GM12891 (cell line): ENCODE measurements at regions not wholly inside any gene's neighbourhood (a gene's known extent, or its start where the extent isn't known, plus 50 kb on each side); places are given as distances from the start of the nearest gene placed in this dataset.

Experiments
- DNase-seq: peaks from one replicate; pipeline ENCODE4 v3.0.0; 2011; ENCODE audit warnings: low spot score; ENCODE audit not compliant: insufficient read length
- FAIRE-seq: peaks from 2 replicates; lab custom pipeline; 2011; peaks lifted over from hg19 to GRCh38; lab: Jason Lieb, UNC
- PAX5 ChIP-seq: IDR thresholded peaks from 2 replicates; pipeline ENCODE4 v1.6.1; 2011; ENCODE audit warnings: low read length, moderate library complexity, mild to moderate bottlenecking; ENCODE audit not compliant: insufficient read depth, severe bottlenecking
- POLR2A ChIP-seq: IDR thresholded peaks from 2 replicates; pipeline ENCODE4 v1.6.1; 2011; ENCODE audit warnings: low read depth, low read length, control low read depth
- POLR2AphosphoS5 ChIP-seq: IDR thresholded peaks from 2 replicates; pipeline ENCODE4 v1.6.1; 2011; ENCODE audit warnings: low read depth, low read length, control low read depth
- POU2F2 ChIP-seq: IDR thresholded peaks from 2 replicates; pipeline ENCODE4 v1.6.1; 2011; ENCODE audit warnings: low read depth, mild to moderate bottlenecking, control low read depth, low read length, moderate library complexity
- SPI1 ChIP-seq: IDR thresholded peaks from 2 replicates; pipeline ENCODE4 v1.6.1; 2011; ENCODE audit warnings: low read depth, low read length, control low read depth
- TAF1 ChIP-seq: IDR thresholded peaks from 2 replicates; pipeline ENCODE4 v1.6.1; 2011; ENCODE audit warnings: low read depth, low read length, control low read depth

DNA sequence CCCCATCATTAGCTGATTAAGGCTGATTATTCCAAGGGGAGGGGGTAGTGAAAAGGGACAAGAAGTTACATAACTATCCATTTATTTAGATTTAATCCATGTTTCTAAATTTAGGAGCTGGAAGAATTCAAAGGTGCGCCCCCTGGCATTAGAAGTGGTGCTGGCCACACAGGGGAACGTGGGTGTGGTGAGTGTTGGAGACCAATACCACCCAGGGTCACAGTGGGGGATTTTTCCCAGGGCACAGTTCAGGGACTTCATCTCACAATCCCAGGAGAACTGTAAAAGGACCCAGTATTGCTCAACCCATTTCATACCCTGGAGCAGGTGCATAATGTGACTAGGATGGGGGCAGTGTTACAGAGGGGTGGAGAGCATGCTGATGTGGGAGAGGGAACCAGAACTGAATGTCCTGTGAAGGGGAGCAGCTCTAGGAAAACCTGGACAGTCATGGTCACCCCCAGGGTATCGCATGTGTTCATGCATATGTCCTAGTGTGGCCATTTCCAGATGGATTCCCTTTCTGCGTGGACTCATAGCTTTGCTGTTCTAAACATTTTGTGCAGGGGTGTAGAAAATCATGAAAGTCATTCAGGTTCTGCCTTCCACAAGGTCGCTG is 110.3 kb downstream of the LSM3 start:
- no peak for DNase-seq
- TF ChIP-seq SPI1 (no peak), POLR2AphosphoS5 (no peak), POU2F2 (no peak), TAF1 (no peak), POLR2A (no peak), PAX5 (no peak)
- FAIRE-seq: no peak

DNA sequence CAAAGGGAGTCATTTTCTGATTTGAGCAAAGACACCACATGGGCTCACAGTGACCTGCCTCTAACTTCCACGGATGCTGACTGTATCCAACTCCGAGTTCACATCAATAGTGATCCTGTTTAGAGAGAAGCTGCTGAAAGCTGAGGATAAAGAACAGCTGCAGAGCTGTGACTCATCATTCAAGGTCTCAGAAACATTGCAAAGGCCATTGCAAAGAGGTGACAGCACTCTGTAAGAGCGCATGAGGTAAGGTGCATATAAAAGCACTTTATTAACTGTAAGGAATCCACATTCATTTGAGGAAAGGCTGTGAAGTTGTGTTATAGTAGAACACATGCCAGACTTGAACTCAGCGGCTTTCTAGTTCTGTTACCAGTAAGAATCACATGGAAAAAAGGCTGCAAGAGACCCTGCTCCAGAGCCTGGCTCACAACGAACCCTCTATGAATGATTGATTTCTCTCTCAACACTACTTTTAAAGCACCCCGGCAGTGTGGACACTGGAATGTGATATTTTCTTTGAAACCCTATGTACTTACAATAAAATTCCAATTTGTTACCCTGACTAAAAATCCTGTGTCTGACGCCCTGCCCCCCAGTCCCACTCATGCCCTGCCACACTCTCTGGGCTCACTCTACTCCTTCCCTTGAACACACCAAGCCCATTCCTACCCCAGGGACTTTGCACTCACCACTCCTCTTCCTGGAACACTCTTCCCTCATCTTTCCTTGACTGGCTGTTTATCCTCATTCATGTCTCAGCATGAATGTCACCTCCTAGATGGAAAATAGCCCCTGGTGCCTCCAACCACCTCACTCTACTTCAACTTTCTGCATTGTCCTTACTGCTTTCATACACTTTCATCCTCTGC is 111.2 kb downstream of the LSM3 start:
- DNase-seq (no peak), FAIRE-seq (no peak)
- no peak for TF ChIP-seq POLR2A

DNA sequence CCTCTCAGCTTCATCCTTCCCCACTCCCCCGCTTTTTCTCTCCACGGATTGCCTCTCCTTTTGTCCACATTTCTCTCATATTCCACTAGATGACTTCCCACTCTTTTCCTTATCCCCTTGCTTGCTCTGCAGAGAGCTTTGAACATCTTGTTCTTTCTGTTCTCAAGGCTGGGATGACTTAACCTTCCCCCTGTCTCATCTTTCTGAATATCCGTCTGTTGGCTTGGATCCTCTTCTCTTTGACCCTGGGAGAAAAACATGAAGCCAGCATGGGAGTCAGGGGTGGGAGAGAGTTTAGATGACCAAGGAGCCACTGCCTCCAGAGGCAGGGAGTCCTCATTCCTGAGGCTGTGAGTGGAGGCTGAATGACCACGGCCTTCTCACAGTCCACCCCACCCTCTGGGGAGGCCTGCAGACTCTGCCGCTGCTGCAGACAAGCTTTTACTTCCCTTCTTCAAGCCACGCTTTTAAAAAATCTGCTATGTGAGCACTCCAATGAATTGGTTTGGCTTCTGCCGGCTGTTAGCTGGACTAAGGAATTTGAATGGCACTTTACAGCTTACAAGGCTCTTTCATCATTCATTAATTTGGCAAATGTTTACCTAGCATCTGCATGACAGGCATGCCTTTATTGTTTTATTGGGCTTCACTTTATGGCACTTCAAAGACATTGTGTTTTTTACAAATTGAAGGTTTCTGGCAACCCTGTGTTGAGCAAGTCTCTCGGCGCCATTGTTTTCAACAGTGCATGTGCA is 111.6 kb upstream of the SLC6A6 start:
- TF ChIP-seq SPI1 (no peak), POU2F2 (no peak), POLR2A (no peak), PAX5 (no peak), POLR2AphosphoS5 (no peak), TAF1 (no peak)
- DNase-seq (no peak), FAIRE-seq (no peak)

DNA sequence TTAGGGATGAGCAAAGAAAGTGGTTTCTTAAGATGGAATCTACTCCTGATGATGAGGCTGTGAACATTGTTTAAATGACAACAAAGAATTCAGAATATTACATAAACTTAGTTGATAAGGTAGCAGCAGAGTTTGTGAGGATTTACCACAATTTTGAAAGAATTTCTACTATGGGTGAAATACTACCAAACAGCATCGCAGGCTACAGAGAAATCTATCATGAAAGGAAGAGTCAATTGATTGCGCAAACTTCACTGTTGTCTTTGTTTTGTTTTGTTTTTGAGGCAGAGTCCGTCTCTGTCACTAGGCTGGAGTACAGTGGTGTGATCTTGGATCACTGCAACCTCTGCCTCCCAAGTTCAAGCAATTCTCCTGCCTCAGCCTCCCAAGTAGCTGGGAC is 107.4 kb upstream of the SLC6A6 start:
- FAIRE-seq (no peak), DNase-seq (no peak)
- TF ChIP-seq POU2F2 (no peak), PAX5 (no peak), POLR2AphosphoS5 (no peak)

DNA sequence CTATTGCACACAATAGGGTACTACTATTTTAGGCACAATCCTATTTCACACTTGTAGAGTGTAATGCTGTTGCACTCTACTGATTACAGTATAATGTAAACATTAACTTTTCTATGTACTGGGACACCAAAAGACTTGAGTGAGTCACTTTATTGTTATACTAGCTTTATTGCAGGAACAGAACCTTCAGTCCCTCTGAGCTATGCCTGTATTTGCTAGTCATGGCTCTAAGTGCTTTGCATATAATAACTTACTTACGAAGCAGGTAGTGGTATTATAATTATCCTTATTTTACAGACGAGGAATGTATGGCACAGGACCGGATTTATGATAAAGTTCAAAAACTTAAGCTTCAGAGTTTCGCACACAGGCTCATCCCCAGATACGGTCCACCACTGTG is 106.6 kb upstream of the SLC6A6 start:
- FAIRE-seq (no peak), DNase-seq (no peak)
- TF ChIP-seq TAF1: no peak
- no peak for TF ChIP-seq POU2F2
- TF ChIP-seq POLR2A: no peak
- no peak for TF ChIP-seq POLR2AphosphoS5
- TF ChIP-seq PAX5: no peak
- TF ChIP-seq SPI1: no peak

DNA sequence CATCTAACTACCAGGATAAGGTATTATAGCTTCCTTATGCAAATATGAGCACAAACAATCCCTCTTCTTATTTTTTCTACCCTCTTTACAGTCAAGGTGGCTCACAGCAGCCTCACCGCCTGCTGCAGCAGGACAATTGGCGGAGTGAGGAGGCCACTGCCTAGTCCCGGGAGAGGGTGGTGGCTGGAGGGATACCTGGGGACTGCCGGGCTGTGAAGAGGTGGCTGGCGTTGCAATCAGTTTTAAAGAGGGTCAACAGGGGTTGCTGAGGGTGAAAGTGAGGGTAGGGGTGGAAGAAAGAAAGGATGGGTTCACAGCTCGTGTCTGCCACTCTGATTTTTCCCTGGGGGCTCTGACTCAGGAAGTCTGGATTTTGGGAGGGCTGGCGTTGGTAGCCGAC is 105.1 kb upstream of the SLC6A6 start:
- DNase-seq (no peak), FAIRE-seq (no peak)
- TF ChIP-seq PAX5: no peak
- no peak for TF ChIP-seq POLR2AphosphoS5
- TF ChIP-seq POLR2A: no peak
- no peak for TF ChIP-seq TAF1
- no peak for TF ChIP-seq POU2F2
- TF ChIP-seq SPI1: no peak

DNA sequence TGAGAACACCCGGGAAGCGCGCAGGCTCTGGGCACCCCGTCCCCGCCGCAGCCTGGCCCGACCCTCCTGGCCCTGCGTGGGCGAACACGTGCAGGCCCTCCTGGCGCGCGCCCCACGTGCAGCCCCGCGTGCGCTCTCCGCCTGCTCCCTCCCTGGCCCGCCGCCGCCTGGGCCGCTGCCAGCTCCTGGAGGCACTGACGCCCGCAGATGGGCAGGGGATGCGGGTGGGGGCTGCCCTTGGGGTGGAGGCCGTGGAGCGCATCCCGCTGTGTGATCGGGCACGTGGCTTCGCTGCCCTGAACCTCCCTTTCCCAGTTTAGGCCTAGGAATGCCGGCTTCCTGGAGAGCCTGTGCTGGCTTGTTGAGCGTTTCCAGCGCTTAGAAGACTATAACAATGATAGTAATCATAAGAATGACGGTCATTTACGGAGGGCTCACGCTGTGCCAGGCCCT is 104.6 kb upstream of the SLC6A6 start:
- DNase-seq (no peak), FAIRE-seq (no peak)

DNA sequence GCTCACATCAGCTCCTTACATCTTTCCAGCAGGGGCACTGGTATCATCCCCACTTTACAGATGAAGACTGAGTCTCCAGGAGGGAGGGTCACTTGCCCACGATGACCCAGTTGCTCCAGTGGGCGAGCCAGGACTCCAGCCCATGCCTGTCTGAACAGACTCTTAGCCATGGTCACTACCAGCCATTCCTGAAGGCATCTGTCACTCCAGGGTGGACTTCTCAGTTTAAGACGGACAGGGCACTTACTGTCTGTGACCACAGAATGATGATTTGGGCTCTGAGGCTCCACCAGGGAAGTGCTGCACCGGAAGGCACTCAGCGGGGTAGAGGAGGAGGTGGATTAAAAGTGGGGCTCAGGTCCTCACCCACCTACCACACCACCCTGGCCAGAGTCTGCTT is 104.0 kb upstream of the SLC6A6 start:
- FAIRE-seq (no peak), DNase-seq (no peak)
- TF ChIP-seq POLR2A: no peak
- no peak for TF ChIP-seq POLR2AphosphoS5
- TF ChIP-seq PAX5: no peak
- TF ChIP-seq POU2F2: no peak
- TF ChIP-seq TAF1: no peak
- TF ChIP-seq SPI1: no peak

More for the DNA sequence above, 104.6 kb upstream of the SLC6A6 start:
- TF ChIP-seq POLR2A (no peak), POU2F2 (no peak), PAX5 (no peak), TAF1 (no peak), SPI1 (no peak), POLR2AphosphoS5 (no peak)

DNA sequence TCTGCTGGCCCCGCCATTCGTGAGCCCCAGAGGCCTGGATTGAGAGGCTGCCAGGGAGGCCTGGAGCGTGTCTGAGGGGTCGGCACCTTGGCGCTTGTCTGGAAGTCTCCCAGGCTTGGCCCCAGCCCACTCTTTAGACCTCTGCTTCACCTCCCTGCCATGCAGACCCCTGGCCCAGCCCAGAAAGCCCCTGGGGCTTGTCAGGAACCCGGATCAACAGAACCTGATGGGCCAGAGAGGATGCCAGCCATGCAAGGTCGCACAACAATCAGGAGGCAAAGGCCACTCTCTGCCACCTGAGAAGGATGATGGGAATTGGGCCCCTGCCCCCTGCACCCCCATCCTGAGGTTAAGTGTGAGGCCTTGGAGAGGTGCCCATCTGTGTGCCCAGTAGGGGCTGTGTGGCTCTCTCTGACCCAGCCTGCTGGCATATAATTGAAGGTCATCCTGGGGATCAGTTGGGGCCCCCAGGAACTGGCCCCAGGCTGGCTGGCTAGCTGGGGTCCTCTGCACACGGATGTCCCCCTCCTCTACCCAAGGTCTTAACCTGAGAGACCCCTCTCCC is 103.3 kb upstream of the SLC6A6 start:
- FAIRE-seq: no peak
- no peak for DNase-seq
- TF ChIP-seq POLR2A: no peak
- no peak for TF ChIP-seq TAF1
- TF ChIP-seq POU2F2: no peak
- TF ChIP-seq SPI1: no peak
- no peak for TF ChIP-seq POLR2AphosphoS5
- no peak for TF ChIP-seq PAX5

DNA sequence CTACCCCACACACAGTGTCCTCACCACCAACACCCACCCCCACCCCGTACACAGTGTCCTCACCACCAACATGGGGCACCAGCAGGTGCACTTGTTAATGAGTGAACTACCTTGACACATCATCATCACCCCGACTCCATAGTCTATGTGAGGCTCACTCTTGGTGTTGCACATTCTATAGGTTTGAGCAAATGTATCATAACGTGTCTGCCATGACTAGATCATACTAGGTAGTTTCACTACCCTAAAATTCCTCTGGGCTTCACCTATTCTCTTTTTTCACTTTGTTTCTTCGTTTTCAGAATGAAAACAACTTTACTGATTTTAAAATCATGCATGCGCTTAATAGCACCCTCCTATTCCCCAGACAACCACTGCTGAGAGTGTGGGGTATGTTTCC is 102.6 kb upstream of the SLC6A6 start:
- no peak for DNase-seq
- TF ChIP-seq SPI1: peak; percentile 89
- TF ChIP-seq POLR2A: no peak
- TF ChIP-seq POU2F2: no peak
- no peak for TF ChIP-seq PAX5
- no peak for TF ChIP-seq TAF1
- TF ChIP-seq POLR2AphosphoS5: no peak
- FAIRE-seq: peak; percentile 48
